TTC549 (cell line): ENCODE measurements at regions not wholly inside any gene's neighbourhood (a gene's known extent, or its start where the extent isn't known, plus 50 kb on each side); places are given as distances from the start of the nearest gene placed in this dataset.
"Not testable (repeated sequence)": the region's sequence is repeated elsewhere in the genome, so short reads cannot be mapped to it uniquely, and the experiment has no call there.

Experiments used
- FAIRE-seq: peaks from 2 replicates; lab custom pipeline; 2012; peaks lifted over from hg19 to GRCh38; lab: Jason Lieb, UNC

DNA sequence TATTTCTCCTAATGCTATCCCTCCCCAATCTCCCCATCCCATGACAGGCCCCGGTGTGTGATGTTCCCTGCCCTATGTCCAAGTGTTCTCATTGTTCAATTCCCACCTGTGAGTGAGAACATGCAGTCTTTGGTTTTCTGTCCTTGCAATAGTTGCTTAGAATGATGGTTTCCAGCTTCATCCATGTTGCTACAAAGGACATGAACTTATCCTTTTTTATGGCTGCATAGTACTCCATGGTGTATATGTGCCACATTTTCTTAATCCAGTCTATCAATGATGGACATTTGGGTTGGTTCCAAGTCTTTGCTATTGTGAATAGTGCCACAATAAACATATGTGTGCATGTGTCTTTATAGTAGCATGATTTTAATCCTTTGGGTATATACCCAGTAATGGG, 51.3 kb upstream of the RIOK2 start:
- FAIRE-seq: not testable (repeated sequence)

DNA sequence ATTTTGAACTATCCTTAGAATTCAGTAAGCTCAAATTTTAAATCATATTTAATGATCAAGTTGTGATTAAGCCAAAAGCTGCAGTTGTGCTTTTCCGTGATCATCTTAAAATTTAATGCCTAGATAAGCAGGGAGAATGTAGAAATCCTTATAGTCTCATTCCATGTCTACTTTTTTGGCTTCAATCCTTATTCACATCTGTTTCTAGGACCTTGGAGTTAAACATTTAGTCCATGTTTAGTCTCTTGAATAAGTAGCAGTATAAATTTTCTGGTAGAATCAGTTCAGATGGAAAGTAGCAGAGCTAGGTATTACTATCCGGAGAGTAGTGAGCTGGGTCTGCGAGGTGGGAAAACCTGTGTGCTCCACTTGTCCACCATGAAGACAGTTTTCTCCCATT, 59.3 kb upstream of the RIOK2 start:
- FAIRE-seq: no peak

DNA sequence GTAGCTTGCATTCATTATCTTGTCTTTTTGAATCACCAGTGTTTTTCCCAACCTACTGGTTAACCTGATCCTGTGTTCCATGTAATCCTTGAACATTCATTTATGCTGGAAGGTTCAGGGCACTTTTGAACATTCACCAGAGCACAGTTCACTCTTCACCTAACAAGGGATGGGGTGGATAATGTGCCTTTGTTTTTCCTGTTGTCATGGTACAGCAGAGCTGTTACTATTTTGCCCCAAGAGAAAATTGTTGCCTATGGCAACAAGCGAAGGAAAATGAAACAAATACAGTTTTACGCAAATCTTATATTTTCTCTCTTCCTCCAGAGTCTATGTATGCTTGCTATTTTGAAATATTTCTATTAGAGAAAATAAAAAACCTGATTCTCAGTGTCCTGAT, 60.3 kb upstream of the RIOK2 start:
- FAIRE-seq: no peak

DNA sequence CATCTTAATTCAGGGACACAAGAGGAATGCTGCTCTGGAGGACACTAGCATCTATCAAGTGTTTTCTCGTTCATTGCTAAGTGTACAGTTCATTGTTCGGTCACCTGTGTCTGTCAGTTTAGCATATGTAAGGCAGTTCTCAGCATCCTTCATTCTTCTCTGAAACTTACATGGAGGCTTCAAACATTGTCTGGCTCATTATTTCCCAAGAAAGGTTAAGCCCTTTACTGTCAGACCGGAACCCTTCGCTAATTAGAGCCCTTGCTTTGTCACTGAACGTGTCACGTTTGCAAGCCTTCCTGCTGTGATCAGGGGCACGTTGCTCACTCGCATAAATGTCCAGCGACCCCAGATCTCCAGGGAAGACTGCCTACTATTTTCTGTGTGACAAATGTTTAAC, 62.3 kb upstream of the RIOK2 start:
- FAIRE-seq: no peak

DNA sequence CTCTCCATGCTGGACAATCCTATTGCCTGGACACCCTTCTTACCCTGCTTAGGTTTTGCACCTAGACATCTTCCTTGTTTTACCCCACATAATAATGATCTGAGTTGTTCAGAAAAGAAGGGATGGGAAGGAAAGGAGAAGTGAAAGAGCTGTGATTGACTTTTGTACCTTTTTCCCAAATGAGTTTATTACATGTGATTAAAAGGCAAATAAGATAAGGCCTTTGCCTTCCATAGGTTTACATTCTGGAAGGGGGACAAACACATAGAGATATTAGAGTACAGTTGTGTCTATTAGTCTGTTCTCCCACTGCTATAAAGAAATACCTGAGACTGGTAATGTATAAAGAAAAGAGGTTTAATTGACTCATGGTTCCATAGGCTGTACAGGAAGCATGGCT, 67.1 kb upstream of the RIOK2 start:
- no peak for FAIRE-seq

DNA sequence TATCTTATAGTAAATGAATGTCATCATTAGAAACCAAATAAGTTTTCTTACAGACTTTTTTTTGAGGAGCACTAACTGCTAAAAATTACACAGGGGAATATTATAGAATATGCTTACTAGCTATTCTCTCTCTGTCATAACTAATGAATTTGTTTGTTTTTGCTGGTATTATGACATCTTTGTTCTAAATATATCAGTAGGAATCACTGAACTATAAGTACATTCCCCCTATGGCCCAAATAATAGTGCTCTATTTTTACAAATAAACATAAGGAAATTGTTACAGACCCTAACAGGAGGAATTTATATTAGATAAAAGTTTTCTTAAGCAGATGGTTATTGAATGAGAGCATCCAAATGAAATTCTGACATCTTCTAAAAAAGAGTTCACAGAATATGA, 83.0 kb upstream of the RIOK2 start:
- no peak for FAIRE-seq

GRCh38 chr5:97266576-97266975, 83.5 kb upstream of the RIOK2 start:
- FAIRE-seq: no peak

GRCh38 chr5:97267767-97268166, 84.7 kb upstream of the RIOK2 start:
- FAIRE-seq: no peak

DNA sequence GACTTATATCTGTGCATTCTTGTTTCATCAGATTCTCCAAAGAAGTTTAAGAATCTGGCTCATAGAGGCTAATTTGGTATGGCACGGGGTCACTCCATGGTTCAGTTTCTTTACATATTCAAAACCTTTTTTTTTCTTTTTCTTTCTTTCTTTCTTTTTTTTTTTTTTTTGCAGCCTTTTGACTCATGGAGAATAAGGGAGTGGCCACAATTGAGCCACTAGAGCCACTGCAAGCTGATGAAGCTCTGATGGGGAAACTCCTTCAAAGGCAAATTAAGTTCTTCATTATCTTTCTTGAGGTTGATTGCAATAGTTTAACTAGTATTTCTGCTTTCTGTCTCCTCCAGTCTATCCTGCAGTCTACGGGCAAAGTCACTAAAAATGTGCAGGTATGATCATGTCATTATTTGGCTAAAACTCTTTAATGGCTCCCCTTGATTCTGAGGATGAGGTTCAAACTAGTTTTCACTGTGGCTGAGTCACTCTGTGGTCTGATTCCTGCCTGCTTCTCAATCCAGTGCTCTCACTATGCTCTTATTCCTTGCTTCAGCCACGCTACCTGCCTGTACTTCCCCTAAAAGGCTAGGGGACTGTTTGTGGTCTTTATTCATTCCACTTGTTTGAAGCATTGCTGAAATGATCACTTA, 93.5 kb upstream of the RIOK2 start:
- FAIRE-seq: no peak

GRCh38 chr5:97281257-97281656, 98.2 kb upstream of the RIOK2 start:
- FAIRE-seq: no peak

DNA sequence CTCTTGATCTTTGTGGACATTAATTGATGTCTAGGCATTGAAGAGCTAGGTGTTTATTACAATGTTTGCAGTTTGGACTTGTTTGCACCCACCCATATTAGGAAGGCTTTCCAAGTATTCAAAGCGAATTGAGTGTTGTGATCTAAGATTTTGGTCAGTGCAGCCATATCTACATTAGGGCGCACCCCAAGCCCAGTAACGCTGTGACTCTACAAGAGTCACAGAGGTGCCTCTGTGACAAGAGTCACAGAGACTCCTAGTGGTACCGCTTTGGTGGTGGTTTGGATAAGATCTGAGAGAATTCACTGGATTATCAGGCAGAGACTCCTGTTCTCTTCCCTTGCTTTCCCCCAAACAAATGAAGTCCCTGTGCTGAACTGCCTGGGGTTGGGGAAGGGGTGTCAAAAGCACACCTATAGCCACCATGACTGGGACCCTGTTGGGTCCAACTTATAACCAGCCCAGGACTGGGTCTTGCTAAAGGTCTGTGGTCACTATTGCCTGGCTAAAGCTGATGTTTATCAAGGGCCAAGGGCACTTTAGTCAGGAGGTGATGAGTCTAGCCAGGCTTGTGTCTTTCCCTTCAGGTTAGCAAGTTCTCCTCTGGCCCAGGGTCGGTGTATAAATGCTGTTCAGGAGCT, 114.1 kb upstream of the RIOK2 start:
- no peak for FAIRE-seq

- FAIRE-seq: no peak
Observed at GRCh38 chr5:97297704-97298091, 114.7 kb upstream of the RIOK2 start.

- FAIRE-seq: not testable (repeated sequence)
Observed at GRCh38 chr5:97301181-97301580, 118.1 kb upstream of the RIOK2 start.

DNA sequence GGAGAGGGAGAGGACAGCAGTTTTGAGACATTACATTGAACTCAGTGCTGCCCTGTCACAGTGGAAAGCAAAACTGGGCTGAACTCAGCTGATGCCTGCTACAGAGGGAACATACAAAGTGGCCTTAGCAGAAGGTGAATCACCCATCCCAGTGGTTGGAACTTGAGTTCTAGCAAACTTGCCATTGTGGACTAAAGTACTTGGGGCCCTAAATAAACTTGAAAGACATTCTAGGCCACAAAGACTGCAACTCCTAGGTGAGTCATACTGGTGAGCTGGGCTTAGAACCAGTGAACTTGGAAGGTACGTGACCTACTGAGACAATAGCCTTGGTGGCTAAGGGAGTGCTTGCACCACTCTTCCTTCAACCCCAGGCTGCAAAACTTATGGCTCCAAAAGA, 155.7 kb upstream of the RIOK2 start:
- no peak for FAIRE-seq

DNA sequence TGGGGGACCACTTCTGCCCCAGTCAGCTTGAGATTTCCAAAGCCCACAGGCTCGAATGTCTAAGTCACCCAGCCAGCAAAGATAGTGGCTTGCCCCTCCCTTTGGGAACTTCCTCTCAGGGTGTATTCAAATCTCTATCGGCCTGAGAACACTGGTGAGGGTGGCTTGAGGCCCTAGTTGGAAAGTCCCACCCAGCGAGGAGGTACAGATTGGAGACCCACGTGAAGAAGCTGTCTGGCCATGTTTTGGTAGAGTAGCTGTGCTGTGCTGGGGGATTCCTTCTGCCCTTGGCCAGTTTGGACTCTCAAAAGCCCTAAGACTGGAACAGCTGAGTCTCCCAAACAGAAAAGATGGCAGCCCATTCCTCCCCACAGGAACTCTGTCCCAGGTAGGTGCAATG, 172.7 kb upstream of the RIOK2 start:
- FAIRE-seq: no peak

DNA sequence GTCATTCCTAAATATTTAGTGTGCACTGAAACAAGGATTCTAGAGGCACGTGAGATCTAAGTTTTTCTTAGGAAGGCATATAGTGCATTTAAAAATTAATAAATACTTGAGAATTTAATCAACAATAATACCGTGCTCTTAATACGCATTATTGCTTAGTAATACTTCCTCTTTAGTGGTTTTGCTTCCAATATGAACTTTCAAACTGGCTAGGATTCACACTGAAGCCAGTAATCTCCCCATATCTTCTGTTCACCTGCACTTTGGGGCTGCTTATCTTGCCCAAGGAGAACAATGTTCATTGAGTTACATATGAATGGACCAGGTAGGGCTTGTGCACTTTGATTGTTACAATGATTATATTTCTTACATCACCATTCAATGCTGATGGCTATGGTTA, 180.5 kb upstream of the RIOK2 start:
- no peak for FAIRE-seq

DNA sequence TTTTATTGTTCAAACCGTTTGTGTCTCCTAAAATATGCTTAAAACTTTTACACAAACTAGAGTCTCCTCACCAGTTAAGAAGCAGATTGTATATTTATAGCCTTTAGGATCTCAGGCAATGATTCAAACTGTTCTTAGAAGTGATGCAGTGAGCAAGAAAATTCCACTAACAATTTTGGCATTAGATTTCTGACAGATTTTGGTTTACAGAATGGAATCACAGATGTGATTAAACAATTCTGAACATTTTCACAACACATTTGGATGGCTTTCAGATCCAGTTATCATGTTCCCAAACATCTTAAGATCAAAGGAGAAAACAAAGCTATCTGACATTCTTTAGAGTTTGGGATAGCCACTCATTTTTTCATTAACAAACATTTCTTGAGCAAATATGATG, 181.7 kb upstream of the RIOK2 start:
- FAIRE-seq: no peak

DNA sequence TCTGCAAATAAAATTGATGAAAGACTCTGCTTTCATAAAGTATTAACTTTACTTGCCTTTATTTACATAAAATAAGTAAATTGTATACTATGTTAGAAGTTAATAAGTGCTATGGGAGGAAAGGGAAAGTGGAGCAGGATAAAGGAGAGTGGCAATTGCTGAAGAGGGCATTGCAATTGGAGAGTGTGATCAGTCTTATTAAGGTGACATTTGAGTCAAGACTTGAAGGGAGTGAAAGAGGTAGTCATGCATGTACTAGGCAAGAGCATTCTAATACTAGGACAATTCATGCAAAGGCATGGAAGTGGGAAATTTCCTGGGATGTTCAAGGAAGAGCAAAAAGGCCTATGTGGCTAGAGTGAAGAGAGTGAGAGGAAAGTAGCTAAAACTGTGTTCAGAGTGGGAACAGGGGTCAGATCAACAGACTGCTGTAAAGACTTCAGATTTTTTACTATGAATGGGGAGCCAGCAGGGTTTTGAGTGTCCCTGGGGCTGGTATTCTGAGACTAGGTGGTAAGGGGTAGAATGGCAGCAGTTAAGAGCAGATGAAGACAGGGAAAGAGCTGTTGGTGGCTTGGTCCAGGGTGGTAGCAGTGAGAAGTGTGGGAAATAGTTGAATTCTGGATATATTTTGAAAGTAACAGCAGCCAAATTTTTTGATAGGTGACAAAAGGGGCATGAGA, 182.3 kb upstream of the RIOK2 start:
- FAIRE-seq: no peak

GRCh38 chr5:97365918-97366317, 182.9 kb upstream of the RIOK2 start:
- FAIRE-seq: no peak

- no peak for FAIRE-seq
Observed at GRCh38 chr5:97375959-97376358, 192.9 kb upstream of the RIOK2 start.

DNA sequence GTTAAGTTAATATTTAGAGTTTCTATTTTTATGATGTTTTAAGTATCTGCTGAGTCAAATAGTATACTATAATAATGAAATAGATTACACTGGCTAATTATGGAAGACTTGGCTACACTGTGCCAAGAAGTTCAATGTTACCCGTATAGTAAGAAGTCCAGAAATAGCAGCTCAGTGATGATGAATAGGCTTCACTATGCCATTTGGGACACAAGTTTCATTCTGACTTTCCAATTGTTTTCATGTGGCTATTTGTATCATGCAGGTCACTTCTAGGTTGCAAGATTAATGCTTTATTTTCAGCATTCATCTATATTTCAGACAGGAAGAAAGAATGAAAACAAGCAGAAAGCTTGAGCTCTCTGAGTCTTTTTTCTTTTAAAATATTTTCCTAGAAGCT, 194.5 kb upstream of the RIOK2 start:
- FAIRE-seq: no peak

GRCh38 chr5:97383996-97384395, 200.9 kb upstream of the RIOK2 start:
- no peak for FAIRE-seq

GRCh38 chr5:97388794-97389193, 205.7 kb upstream of the RIOK2 start:
- no peak for FAIRE-seq

GRCh38 chr5:97400537-97400936, 217.5 kb upstream of the RIOK2 start:
- FAIRE-seq: no peak
